ENCODE measurements at regions not wholly inside any gene's neighbourhood (a gene's known extent, or its start where the extent isn't known, plus 50 kb on each side); places are given as distances from the start of the nearest gene placed in this dataset.

- Histone ChIP-seq H2BK5ac (ENCODE audit: low read depth, low read length, poor library complexity, severe bottlenecking) (no peak overlapping the region), H3K14ac (ENCODE audit: low read length in 2 of 2) (no peak overlapping the region), H3K36me3 (ENCODE audit: control insufficient read depth in 1 of 2, insufficient read depth in 2 of 2, low read depth in 1 of 2, low read length in 2 of 2) (no peaks in the 10 kb centered on the region), H4K8ac (ENCODE audit: low read length) (no peak overlapping the region), H3K9ac (ENCODE audit: low read length) (peak overlapping the region; percentile 52), H3K27ac (ENCODE audit: low read length, poor library complexity, severe bottlenecking) (no peak overlapping the region), H2AFZ (ENCODE audit: low read depth, low read length) (no peak overlapping the region), H2AK5ac (ENCODE audit: low read length, severe bottlenecking) (no peak overlapping the region), H3K4me1 (ENCODE audit: control insufficient read depth, insufficient read depth, low read depth, low read length) (no peaks in the 10 kb centered on the region), H2BK15ac (ENCODE audit: low read depth, poor library complexity, severe bottlenecking) (no peak overlapping the region), H3K9me3 (ENCODE audit: control insufficient read depth, low read length) (no peaks in the 10 kb centered on the region), H3K4ac (ENCODE audit: low read depth in 1 of 2, low read length in 2 of 2) (no peak overlapping the region), H3K18ac (ENCODE audit: low read depth in 1 of 2, low read length in 2 of 2) (no peak overlapping the region), H2BK12ac (ENCODE audit: low read length in 2 of 2) (no peak overlapping the region), H3K27me3 (ENCODE audit: control insufficient read depth in 1 of 2, insufficient read depth in 1 of 2, low read length in 2 of 2) (no peaks in the 10 kb centered on the region), H3K79me1 (replicated peaks; ENCODE audit: low read length, poor library complexity, severe bottlenecking) (no peaks in the 10 kb centered on the region), H3K4me3 (ENCODE audit: insufficient read depth in 1 of 2, low read depth in 1 of 2, low read length in 2 of 2) (peak overlapping the region in 1 of 2 experiments; percentile 2), H4K91ac (ENCODE audit: low read length) (no peak overlapping the region), H3K4me2 (ENCODE audit: low read length, poor library complexity, severe bottlenecking) (no peak overlapping the region), H3K23ac (ENCODE audit: low read length in 2 of 2) (no peak overlapping the region), H2BK120ac (ENCODE audit: low read depth, low read length) (no peak overlapping the region)
- no peak for DNase-seq
- 79% methylated on average over 6 of the region's 6 CpGs for WGBS
These were observed 254.7 kb upstream of the PTER start for GRCh38 chr10:16182144-16182543.

- Histone ChIP-seq H3K27ac (ENCODE audit: low read length, poor library complexity, severe bottlenecking) (no peak overlapping the region), H2BK15ac (ENCODE audit: low read depth, poor library complexity, severe bottlenecking) (no peak overlapping the region), H3K23ac (ENCODE audit: low read length in 2 of 2) (no peak overlapping the region), H3K79me1 (replicated peaks; ENCODE audit: low read length, poor library complexity, severe bottlenecking) (no peaks in the 10 kb centered on the region), H2BK120ac (ENCODE audit: low read depth, low read length) (no peak overlapping the region), H4K8ac (ENCODE audit: low read length) (no peak overlapping the region), H3K18ac (ENCODE audit: low read depth in 1 of 2, low read length in 2 of 2) (no peak overlapping the region), H2AK5ac (ENCODE audit: low read length, severe bottlenecking) (no peak overlapping the region), H2AFZ (ENCODE audit: low read depth, low read length) (no peak overlapping the region), H2BK12ac (ENCODE audit: low read length in 2 of 2) (no peak overlapping the region), H3K4me3 (ENCODE audit: insufficient read depth in 1 of 2, low read depth in 1 of 2, low read length in 2 of 2) (peak overlapping the region in 1 of 2 experiments; percentile 5), H2BK5ac (ENCODE audit: low read depth, low read length, poor library complexity, severe bottlenecking) (no peak overlapping the region), H3K27me3 (ENCODE audit: control insufficient read depth in 1 of 2, insufficient read depth in 1 of 2, low read length in 2 of 2) (no peaks in the 10 kb centered on the region), H3K9ac (ENCODE audit: low read length) (peak overlapping the region; percentile 82), H4K91ac (ENCODE audit: low read length) (no peak overlapping the region), H3K4me1 (ENCODE audit: control insufficient read depth, insufficient read depth, low read depth, low read length) (no peaks in the 10 kb centered on the region), H3K36me3 (ENCODE audit: control insufficient read depth in 1 of 2, insufficient read depth in 2 of 2, low read depth in 1 of 2, low read length in 2 of 2) (no peaks in the 10 kb centered on the region), H3K14ac (ENCODE audit: low read length in 2 of 2) (no peak overlapping the region), H3K4me2 (ENCODE audit: low read length, poor library complexity, severe bottlenecking) (no peak overlapping the region), H3K4ac (ENCODE audit: low read depth in 1 of 2, low read length in 2 of 2) (no peak overlapping the region), H3K9me3 (ENCODE audit: control insufficient read depth, low read length) (no peaks in the 10 kb centered on the region)
- no peak for DNase-seq
- WGBS, result 90% methylated on average over 1 of the region's 3 CpGs
These were observed 254.1 kb upstream of the PTER start for GRCh38 chr10:16182688-16183087.

DNA sequence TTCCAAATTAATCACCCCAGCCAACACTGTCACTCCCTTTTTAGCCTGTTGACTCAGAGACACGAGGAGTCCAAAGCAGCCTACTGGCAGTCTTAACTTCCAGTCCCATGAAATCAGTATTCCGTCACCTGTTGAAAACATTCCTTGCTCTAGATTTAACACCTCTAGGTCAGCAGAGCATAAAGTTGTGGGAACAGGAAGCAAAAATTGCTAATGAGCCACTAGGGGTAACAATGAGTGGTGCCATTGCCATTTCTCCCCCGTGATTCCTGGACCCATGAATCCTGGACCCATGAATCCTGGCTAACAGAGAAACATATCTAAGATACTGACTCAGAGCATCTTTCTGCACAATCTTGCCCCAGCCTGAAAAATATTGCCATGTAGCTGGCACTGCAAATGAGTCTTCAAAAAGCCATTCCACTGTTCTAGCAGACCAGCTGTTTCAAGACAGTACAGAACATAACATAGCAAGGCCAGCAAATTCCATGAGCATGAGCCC lies 252.7 kb upstream of the PTER start:
- Histone ChIP-seq H3K9me3 (ENCODE audit: control insufficient read depth, low read length) (no peaks in the 10 kb centered on the region), H3K27ac (ENCODE audit: low read length, poor library complexity, severe bottlenecking) (no peak overlapping the region), H2BK12ac (ENCODE audit: low read length in 2 of 2) (no peak overlapping the region), H3K79me1 (replicated peaks; ENCODE audit: low read length, poor library complexity, severe bottlenecking) (no peaks in the 10 kb centered on the region), H2AFZ (ENCODE audit: low read depth, low read length) (no peak overlapping the region), H3K4me3 (ENCODE audit: insufficient read depth in 1 of 2, low read depth in 1 of 2, low read length in 2 of 2) (peak overlapping the region in 1 of 2 experiments; percentile 25), H3K4me2 (ENCODE audit: low read length, poor library complexity, severe bottlenecking) (no peak overlapping the region), H2BK15ac (ENCODE audit: low read depth, poor library complexity, severe bottlenecking) (no peak overlapping the region), H3K36me3 (ENCODE audit: control insufficient read depth in 1 of 2, insufficient read depth in 2 of 2, low read depth in 1 of 2, low read length in 2 of 2) (no peaks in the 10 kb centered on the region), H3K4me1 (ENCODE audit: control insufficient read depth, insufficient read depth, low read depth, low read length) (no peaks in the 10 kb centered on the region), H2BK120ac (ENCODE audit: low read depth, low read length) (no peak overlapping the region), H2BK5ac (ENCODE audit: low read depth, low read length, poor library complexity, severe bottlenecking) (no peak overlapping the region), H3K4ac (ENCODE audit: low read depth in 1 of 2, low read length in 2 of 2) (no peak overlapping the region), H4K91ac (ENCODE audit: low read length) (no peak overlapping the region), H4K8ac (ENCODE audit: low read length) (no peak overlapping the region), H3K23ac (ENCODE audit: low read length in 2 of 2) (no peak overlapping the region), H2AK5ac (ENCODE audit: low read length, severe bottlenecking) (no peak overlapping the region), H3K14ac (ENCODE audit: low read length in 2 of 2) (no peak overlapping the region), H3K18ac (ENCODE audit: low read depth in 1 of 2, low read length in 2 of 2) (no peak overlapping the region), H3K27me3 (ENCODE audit: control insufficient read depth in 1 of 2, insufficient read depth in 1 of 2, low read length in 2 of 2) (no peaks in the 10 kb centered on the region), H3K9ac (ENCODE audit: low read length) (peak overlapping the region; percentile 82)
- no peak for DNase-seq
- 68% methylated on average over 3 of the region's 3 CpGs for WGBS

DNA sequence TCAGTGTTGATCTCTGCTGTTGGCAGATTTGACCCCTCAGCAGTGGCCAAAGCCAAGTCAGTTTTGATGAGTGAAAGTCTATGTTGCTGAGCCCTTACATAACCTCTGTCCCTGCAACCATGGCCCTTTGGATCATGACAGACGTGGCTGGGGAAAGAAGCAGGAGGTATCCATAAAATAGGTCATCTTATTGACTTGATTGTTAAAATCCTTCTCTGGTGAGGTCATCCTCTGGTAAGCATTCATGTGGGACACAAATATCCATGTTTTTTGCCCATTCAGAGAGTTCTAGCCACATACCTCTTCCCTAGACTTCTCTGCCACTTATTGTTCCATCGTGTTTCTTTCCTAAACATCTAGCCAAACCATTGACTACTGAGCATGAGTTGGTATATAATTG lies 251.9 kb upstream of the PTER start:
- Histone ChIP-seq H3K27me3 (ENCODE audit: control insufficient read depth in 1 of 2, insufficient read depth in 1 of 2, low read length in 2 of 2) (no peaks in the 10 kb centered on the region), H3K14ac (ENCODE audit: low read length in 2 of 2) (no peak overlapping the region), H3K4me2 (ENCODE audit: low read length, poor library complexity, severe bottlenecking) (no peak overlapping the region), H3K9ac (ENCODE audit: low read length) (peak overlapping the region; percentile 82), H2AFZ (ENCODE audit: low read depth, low read length) (no peak overlapping the region), H3K27ac (ENCODE audit: low read length, poor library complexity, severe bottlenecking) (no peak overlapping the region), H4K8ac (ENCODE audit: low read length) (no peak overlapping the region), H3K36me3 (ENCODE audit: control insufficient read depth in 1 of 2, insufficient read depth in 2 of 2, low read depth in 1 of 2, low read length in 2 of 2) (no peaks in the 10 kb centered on the region), H3K4me1 (ENCODE audit: control insufficient read depth, insufficient read depth, low read depth, low read length) (no peaks in the 10 kb centered on the region), H3K4me3 (ENCODE audit: insufficient read depth in 1 of 2, low read depth in 1 of 2, low read length in 2 of 2) (peak overlapping the region in 1 of 2 experiments; percentile 13), H2BK15ac (ENCODE audit: low read depth, poor library complexity, severe bottlenecking) (no peak overlapping the region), H3K18ac (ENCODE audit: low read depth in 1 of 2, low read length in 2 of 2) (no peak overlapping the region), H2BK120ac (ENCODE audit: low read depth, low read length) (no peak overlapping the region), H3K23ac (ENCODE audit: low read length in 2 of 2) (no peak overlapping the region), H3K9me3 (ENCODE audit: control insufficient read depth, low read length) (no peaks in the 10 kb centered on the region), H2AK5ac (ENCODE audit: low read length, severe bottlenecking) (no peak overlapping the region), H4K91ac (ENCODE audit: low read length) (no peak overlapping the region), H3K79me1 (replicated peaks; ENCODE audit: low read length, poor library complexity, severe bottlenecking) (no peaks in the 10 kb centered on the region), H3K4ac (ENCODE audit: low read depth in 1 of 2, low read length in 2 of 2) (no peak overlapping the region), H2BK12ac (ENCODE audit: low read length in 2 of 2) (no peak overlapping the region), H2BK5ac (ENCODE audit: low read depth, low read length, poor library complexity, severe bottlenecking) (no peak overlapping the region)
- DNase-seq, result no peak
- 43% methylated on average over 2 of the region's 2 CpGs for WGBS
